ENCODE measurements at regions not wholly inside any gene's neighbourhood (a gene's known extent, or its start where the extent isn't known, plus 50 kb on each side); places are given as distances from the start of the nearest gene placed in this dataset.

DNA sequence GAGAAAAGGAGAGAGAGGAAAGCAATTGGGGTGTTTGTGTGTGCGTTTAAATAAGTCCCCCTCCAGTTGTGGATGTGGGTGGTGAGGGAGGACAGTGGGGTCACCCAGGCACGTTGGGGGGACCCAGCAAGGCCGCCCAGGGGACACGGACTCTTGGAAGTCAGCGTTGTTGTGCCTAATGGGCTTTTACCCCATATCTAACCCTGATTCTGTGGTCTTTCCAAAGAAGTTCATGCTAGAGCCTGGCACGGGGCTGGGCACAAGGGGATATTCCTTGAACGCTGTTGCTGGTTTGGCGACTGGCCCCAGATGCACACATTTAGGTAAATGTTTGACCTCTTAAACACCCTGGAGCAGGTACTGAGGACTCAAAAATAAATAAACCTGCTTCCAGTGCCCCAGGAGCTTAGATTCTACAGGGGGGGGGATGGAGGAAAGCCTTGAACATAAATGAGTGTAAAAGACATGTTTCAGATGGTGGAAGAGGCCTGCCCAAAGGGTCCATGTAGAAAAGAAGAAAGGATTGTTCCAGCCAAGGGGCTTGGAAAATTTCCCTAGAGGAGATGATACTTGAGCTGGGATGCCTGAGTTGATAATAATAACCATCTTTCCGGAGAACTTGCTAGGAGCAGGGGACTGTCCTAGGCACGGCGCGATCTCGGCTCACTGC lies 97.7 kb upstream of the SIX3 start:
- DNase-seq (ENCODE audit: extremely low spot score), result no peak
- TF ChIP-seq, protein P1, sequence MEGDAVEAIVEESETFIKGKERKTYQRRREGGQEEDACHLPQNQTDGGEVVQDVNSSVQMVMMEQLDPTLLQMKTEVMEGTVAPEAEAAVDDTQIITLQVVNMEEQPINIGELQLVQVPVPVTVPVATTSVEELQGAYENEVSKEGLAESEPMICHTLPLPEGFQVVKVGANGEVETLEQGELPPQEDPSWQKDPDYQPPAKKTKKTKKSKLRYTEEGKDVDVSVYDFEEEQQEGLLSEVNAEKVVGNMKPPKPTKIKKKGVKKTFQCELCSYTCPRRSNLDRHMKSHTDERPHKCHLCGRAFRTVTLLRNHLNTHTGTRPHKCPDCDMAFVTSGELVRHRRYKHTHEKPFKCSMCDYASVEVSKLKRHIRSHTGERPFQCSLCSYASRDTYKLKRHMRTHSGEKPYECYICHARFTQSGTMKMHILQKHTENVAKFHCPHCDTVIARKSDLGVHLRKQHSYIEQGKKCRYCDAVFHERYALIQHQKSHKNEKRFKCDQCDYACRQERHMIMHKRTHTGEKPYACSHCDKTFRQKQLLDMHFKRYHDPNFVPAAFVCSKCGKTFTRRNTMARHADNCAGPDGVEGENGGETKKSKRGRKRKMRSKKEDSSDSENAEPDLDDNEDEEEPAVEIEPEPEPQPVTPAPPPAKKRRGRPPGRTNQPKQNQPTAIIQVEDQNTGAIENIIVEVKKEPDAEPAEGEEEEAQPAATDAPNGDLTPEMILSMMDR (IDR thresholded peaks at IDR 0.05; ENCODE audit: control extremely low read depth, extremely low read depth, low read depth, missing control alignments), result no peak
- POLR2A ChIA-PET, result no interaction called here
- CTCF ChIA-PET, result interaction anchor here (1.6 kb wide), 1 partner anchor 10 kb away, joined by 5 read pairs; no protein-coding TSS in a partner anchor

DNA sequence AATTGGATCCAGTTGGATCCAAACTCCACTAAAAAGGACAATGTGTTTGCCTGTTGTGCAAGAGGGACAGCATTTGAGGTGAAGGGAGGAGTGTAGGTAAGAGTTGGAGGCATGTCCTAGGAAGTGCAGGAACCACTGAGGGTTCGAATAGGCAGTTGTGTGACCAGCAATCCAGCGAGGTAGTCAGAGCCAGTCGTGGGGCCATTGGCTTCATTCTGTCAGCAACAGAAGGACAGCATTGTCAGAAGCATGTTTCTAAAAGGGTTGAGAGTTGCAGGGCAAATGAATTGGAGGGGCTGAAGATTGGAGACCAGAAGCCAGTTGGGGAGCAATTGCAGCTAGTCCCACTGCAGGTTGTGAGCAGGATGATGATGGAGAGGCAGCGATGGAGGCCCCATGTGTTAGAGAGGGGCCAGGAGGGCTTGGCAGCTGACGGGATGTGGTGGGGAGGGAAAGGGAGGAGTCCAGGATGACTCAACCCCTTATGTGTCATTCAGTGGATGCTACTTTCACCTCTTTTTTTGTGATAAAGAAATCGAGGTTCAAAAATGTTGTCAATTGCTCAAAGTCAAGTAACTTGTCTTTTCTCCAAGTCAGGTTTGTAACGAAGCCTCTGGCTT lies 96.7 kb upstream of the SIX3 start:
- ChIA-PET POLR2A (no interaction called here), CTCF (interaction anchor here (1.6 kb wide), 1 partner anchor 11 kb away, joined by 5 read pairs; no protein-coding TSS in a partner anchor)
- no peak for DNase-seq (ENCODE audit: extremely low spot score)
- TF ChIP-seq, protein P1 (IDR thresholded peaks at IDR 0.05; ENCODE audit: control extremely low read depth, extremely low read depth, low read depth, missing control alignments), result no peak

DNA sequence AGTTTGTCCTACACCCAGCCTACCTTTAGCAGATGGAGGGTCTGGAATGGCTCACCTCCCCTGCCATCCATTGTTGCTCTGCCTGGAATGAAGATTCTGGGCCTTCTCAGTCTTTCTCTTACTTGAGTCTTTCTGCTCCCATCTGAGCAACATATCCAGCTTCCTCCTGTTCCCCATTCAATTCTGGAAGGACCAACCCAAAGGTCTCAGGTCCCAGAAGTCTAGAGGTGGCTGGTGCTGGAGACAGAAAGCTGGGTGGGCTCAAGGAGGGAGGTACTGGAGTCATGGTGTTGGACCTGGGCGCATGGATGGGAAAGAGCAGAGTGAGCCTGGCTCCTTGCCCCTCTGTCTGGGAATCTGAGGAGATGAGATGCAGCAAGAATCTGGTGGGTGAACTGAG lies 93.5 kb upstream of the SIX3 start:
- no peak for DNase-seq (ENCODE audit: extremely low spot score)
- ChIA-PET CTCF (no interaction called here), POLR2A (no interaction called here)
- TF ChIP-seq, protein P1 (IDR thresholded peaks at IDR 0.05; ENCODE audit: control extremely low read depth, extremely low read depth, low read depth, missing control alignments), result no peak

DNA sequence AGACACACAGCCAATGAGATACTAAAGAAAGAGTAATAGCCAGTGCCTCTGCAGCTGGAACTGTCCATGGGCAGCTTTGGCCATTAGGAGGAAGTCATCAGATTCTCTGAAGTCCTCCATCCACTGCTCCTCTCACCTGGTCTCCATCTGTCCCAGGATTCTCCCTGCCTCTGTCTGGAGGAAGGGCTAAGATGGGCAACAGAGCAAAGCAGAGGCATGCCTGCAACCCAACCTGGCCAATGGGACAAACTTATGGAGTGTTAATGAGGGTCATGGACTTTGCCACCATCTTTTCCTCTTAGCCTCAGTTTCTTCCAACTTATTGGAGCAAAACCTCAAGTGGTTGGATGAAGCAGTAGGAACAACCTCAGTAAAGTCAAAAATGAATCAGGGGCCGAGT lies 91.5 kb upstream of the SIX3 start:
- ChIA-PET CTCF (no interaction called here), POLR2A (no interaction called here)
- TF ChIP-seq, protein P1 (IDR thresholded peaks at IDR 0.05; ENCODE audit: control extremely low read depth, extremely low read depth, low read depth, missing control alignments), result no peak
- no peak for DNase-seq (ENCODE audit: extremely low spot score)

DNA sequence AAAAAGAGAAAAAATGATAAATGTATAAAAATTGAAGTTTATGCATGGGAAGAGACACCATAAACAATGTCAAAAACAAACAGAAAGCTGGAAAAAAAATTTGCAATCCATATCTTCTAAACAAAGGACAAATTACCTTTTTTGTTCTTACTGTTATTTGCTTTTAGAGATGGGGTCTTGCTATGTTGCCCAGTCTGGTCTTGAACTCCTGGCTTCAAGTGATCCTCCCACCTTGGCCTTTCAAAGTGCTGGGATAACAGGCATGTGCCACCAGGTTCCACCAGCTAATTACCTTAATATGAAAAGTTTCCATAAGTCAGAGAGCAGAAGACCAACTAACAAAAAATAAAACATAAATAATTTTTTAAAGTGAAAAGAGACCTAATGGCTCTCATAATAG lies 90.0 kb upstream of the SIX3 start:
- POLR2A ChIA-PET, result no interaction called here
- TF ChIP-seq, protein P1 (IDR thresholded peaks at IDR 0.05; ENCODE audit: control extremely low read depth, extremely low read depth, low read depth, missing control alignments), result no peak
- CTCF ChIA-PET, result no interaction called here
- no peak for DNase-seq (ENCODE audit: extremely low spot score)

DNA sequence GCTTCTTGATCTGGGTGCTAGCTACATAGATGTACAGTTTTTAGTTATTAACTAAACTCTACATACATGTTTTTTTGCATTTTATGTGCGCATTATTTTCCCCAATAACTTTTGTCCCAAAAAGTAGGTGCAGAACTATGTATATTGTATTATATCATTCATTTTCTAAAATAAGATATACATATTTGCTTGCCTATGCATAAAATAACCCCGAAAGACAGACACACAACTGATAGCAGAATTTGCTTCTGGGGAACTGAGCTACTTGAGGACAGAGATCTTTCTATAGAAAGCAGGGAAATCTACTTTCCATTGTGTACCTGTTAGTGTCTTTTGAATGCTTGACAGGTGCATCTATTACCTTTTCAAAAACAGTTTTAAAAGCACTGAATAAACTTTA lies 88.9 kb upstream of the SIX3 start:
- DNase-seq (ENCODE audit: extremely low spot score), result no peak
- POLR2A ChIA-PET, result no interaction called here
- TF ChIP-seq, protein P1 (IDR thresholded peaks at IDR 0.05; ENCODE audit: control extremely low read depth, extremely low read depth, low read depth, missing control alignments), result no peak

More for the DNA sequence above, 88.9 kb upstream of the SIX3 start:
- CTCF ChIA-PET, result no interaction called here

Measured in GM10248 (cell line).